ENCODE measurements at regions not wholly inside any gene's neighbourhood (a gene's known extent, or its start where the extent isn't known, plus 50 kb on each side); places are given as distances from the start of the nearest gene placed in this dataset.

- no peak for DNase-seq
Measured at GRCh38 chr2:10985901-10986535, 74.3 kb downstream of the KCNF1 start.

GRCh38 chr2:10987439-10987838 is 75.7 kb downstream of the KCNF1 start:
- no peak for DNase-seq

GRCh38 chr2:10987861-10988260 is 76.1 kb downstream of the KCNF1 start:
- no peak for DNase-seq

- DNase-seq, result no peak
Measured at GRCh38 chr2:10989151-10989550, 77.4 kb downstream of the KCNF1 start.

GRCh38 chr2:10989782-10990181 is 78.0 kb downstream of the KCNF1 start:
- DNase-seq, result no peak

GRCh38 chr2:10990561-10991111 is 78.9 kb downstream of the KCNF1 start:
- no peak for DNase-seq

GRCh38 chr2:10992023-10992791 is 80.5 kb downstream of the KCNF1 start:
- no peak for DNase-seq

- DNase-seq, result no peak
Measured at GRCh38 chr2:10993001-10993481, 81.3 kb downstream of the KCNF1 start.

- DNase-seq, result no peak
Measured at GRCh38 chr2:10995366-10995970, 83.7 kb downstream of the KCNF1 start.

GRCh38 chr2:11004199-11004598 is 92.5 kb downstream of the KCNF1 start:
- DNase-seq, result no peak

GRCh38 chr2:11005032-11005431 is 93.3 kb downstream of the KCNF1 start:
- no peak for DNase-seq

GRCh38 chr2:11006191-11006590 is 94.5 kb downstream of the KCNF1 start:
- DNase-seq, result no peak

- DNase-seq, result no peak
Measured at GRCh38 chr2:11007331-11008264, 95.9 kb downstream of the KCNF1 start.

- no peak for DNase-seq
Measured at GRCh38 chr2:11008773-11009172, 97.0 kb downstream of the KCNF1 start.

GRCh38 chr2:11009176-11009575 is 97.4 kb downstream of the KCNF1 start:
- no peak for DNase-seq

GRCh38 chr2:11009891-11010290 is 98.2 kb downstream of the KCNF1 start:
- no peak for DNase-seq

- no peak for DNase-seq
Measured at GRCh38 chr2:11011359-11011758, 99.6 kb downstream of the KCNF1 start.

- DNase-seq, result no peak
Measured at GRCh38 chr2:11012131-11012693, 100.5 kb downstream of the KCNF1 start.

GRCh38 chr2:11013196-11013595 is 101.5 kb downstream of the KCNF1 start:
- no peak for DNase-seq

GRCh38 chr2:11014026-11014425 is 102.3 kb downstream of the KCNF1 start:
- no peak for DNase-seq

GRCh38 chr2:11016735-11017388 is 105.1 kb downstream of the KCNF1 start:
- no peak for DNase-seq

GRCh38 chr2:11017921-11018320 is 106.2 kb downstream of the KCNF1 start:
- no peak for DNase-seq

Measured in CD4-positive, alpha-beta T cell treated with Interleukin-12 subunit alpha and Interleukin-12 subunit beta, for 1 hour (primary cell).